ENCODE measurements at regions not wholly inside any gene's neighbourhood (a gene's known extent, or its start where the extent isn't known, plus 50 kb on each side); places are given as distances from the start of the nearest gene placed in this dataset.

DNA sequence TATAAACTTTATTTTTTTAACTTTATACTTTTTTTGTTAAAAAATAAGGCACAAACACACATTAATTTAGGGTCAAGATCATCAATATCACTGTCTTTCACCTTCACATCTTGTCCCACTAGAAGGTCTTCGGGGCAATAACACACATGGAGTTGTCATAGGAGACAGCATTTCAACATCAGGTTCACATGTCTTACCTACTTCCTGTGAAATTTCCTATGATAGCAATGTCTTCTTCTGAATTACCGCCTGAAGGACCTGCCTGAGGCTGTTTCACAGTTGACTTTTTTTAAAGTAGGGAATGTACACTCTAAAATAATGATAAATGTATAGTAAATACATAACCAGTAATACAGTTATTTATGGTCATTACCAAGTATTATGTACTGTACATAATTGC is 559.4 kb downstream of the PLPP3 start:
- no peak for DNase-seq

- DNase-seq = no peak
Measured at GRCh38 chr1:56019472-56019871, 559.9 kb downstream of the PLPP3 start.

DNA sequence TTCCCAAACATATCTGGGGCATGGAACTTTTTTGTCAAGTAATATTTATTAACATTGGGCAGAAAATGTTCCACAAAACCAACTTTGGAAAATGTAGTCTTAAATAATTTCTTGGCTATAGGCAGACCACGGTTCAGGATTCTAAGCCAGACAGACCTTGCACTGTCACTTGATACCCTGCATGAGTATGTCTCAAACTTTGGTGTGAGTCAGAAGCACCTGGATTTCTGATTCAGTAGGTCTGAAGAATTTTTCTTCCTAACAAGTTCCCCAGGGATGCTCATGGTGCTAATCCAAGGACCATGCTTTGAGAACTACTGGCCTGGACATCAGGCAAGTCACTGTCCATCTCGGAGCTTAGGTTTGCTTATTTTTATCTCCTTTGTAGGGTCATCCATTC is 562.0 kb downstream of the PLPP3 start:
- no peak for DNase-seq

- no peak for DNase-seq
Measured at GRCh38 chr1:56003846-56004245, 575.5 kb downstream of the PLPP3 start.

GRCh38 chr1:56002231-56002630 is 577.1 kb downstream of the PLPP3 start:
- no peak for DNase-seq

DNA sequence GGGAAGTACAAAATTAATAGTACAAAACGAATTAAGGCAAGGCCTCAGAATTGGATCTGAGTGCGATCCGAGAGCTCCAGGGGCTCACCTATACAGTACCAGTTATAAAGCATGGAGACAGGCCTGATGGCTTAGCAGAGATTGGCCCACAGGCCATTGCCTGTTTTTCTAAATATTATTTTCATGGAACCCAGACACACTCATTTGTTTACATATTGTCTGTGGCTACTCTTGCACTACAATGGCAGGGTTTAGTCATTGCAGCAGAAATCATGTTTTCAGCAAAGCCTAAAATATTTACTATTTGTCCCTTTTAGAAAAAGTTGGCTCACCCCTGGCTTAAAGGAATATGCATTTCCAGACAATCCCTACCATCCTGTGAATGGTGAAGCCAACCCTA is 578.9 kb downstream of the PLPP3 start:
- no peak for DNase-seq

- DNase-seq = no peak
Measured at GRCh38 chr1:55997536-55997935, 581.8 kb downstream of the PLPP3 start.

GRCh38 chr1:55993646-55994318 is 585.6 kb downstream of the PLPP3 start:
- DNase-seq = no peak

GRCh38 chr1:55990007-55990406 is 589.4 kb downstream of the PLPP3 start:
- DNase-seq = no peak

DNA sequence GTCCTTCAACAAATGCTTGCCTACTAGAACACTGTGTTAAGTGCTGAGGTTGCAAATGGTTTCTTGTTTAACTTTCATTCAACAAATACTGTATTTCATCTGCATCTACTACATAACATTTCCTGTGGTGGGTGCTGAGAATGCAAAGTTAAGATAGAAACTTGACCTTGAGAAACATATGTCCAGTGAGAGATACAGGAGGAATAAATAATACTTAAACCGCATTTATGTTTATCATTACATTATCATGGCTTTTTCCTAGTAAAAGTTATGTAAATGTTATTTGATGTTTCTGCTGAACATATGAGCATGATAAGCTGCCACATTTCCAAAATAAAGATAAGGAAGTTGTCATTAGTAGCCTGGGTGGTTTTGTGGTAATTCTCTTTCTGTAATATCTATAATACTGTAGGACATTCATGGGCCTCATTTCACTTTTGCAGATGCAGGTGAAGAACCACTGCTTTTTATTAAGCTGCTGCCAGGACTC is 590.4 kb downstream of the PLPP3 start:
- no peak for DNase-seq

- DNase-seq = peak; percentile 52
Measured at GRCh38 chr1:55987491-55988249, 591.7 kb downstream of the PLPP3 start.

- no peak for DNase-seq
Measured at GRCh38 chr1:55986003-55986402, 593.4 kb downstream of the PLPP3 start.

DNA sequence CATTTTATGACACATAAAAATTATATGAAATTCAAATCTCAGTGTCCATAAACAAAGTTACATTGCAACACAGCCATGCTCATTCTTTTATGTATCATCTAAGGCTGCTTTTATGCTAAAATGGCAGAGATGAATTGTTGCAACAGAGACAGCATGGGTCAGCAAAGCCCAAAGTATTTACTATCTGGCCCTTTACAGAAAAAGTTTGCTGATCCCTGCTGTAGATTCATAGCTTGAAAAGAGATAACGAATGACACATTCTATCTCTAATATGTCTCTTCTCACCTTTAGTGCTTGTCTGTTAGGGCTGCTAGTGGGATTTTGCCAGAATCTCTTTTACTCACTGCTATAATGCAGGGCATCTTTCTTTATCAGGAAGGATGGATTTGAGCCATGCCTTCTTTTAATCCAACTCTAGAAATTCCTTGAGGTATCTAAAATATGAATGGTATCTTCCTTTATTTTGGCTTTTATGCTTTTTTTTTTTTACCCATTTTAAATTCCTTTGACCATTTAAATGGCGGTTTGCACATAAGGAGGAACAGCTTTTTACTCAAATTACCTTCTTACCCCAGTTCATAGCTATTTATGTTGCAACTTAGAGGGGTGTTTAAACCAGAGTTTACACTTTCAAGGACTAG is 598.2 kb downstream of the PLPP3 start:
- DNase-seq = no peak

- DNase-seq = no peak
Measured at GRCh38 chr1:55980582-55980981, 598.8 kb downstream of the PLPP3 start.

DNA sequence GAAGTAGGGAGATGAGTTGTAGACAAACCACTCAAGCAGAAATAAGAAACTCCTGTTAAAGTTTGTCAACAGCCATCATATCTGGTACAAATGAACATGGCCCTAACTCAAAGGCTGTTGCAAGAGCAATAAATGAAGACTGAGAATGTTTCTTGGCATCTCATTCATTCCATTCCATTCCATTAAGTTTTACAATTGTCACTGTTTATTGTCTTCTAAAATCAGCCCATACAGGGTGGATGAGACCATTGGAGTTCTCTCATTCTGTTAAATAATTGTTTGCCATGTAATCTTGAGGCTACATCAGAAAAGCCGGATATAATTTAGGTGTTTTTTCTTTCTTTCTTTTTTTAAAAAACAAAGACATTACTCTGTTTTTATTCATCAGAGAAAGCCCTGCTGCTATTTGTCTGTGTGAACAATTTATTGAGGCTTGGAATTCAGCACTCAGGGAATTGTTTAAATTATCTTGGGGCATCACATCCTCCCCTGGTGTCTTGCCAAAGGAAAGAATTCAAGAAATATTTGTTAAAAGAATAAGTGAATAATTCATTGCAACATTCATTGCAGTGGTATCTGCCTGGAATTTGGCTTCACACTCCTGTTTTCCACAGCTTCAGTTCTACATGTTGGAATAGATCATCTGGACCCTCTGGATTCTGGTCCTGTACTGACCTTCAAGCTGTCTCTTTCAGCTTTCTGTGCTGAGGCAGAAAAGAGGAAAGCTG is 604.5 kb downstream of the PLPP3 start:
- no peak for DNase-seq

DNA sequence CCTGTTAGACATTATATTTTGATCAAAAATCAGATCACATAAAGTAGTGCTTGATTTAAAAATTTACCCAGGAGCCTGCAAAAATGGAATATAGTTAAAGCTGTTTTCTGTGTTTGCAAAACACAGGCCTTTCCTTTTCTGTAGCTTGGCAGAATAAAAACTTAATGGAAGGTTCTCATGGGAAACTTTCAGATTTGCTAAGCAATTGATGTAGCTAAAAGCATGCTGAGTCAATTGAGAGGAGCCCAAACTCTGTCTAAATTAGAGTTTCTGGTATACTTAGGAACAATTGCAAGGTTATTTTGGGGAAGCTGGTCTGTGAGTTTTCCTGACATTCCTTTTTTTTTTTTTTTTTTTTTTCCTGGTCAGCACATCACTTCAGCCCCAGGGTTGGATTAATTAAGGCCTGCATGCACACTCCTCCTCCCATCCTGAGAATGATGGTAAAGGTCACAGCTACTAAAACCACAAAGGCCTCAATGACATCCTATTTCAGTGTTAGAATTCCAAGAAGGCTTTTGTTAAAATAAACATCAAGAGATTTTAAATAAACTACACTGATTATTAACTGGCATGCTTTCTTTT is 608.7 kb downstream of the PLPP3 start:
- DNase-seq = no peak

DNA sequence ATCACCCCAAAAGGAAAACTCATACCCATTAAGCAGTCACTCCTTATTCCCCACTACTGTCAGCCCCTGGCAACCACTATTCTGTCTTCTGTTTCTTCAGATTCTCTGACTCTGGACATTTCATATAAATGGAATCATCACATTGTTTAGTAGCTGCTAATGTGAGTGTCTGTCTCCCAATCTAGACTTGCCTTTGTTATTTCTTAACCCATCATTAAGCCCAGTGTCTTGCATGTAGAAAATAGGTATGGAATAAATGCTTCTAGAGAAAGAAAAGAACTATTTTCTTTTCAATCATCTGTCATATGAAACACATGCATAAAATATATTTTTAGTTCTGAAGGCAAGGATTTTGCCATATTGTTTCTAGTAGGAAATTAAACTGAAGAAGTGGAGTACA is 610.0 kb downstream of the PLPP3 start:
- no peak for DNase-seq

DNA sequence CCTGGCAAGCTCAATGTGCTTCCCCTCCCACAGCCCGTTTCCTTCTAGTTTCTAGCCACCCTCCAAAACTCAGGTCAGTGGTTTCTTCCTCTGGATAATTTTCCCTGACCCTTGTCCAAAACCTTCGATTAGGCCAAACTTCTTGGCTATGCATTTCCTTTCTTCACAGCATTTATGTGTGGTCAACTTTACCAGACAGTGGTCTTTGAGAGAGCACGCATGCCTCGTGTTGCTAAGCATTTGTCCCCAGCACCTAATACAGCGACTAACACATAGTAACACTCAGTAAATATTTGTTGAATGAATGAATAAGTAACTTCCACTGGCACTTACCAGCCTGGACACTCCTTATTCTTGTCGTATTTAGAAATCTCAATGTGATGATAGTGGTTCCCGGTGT is 610.7 kb downstream of the PLPP3 start:
- no peak for DNase-seq

DNA sequence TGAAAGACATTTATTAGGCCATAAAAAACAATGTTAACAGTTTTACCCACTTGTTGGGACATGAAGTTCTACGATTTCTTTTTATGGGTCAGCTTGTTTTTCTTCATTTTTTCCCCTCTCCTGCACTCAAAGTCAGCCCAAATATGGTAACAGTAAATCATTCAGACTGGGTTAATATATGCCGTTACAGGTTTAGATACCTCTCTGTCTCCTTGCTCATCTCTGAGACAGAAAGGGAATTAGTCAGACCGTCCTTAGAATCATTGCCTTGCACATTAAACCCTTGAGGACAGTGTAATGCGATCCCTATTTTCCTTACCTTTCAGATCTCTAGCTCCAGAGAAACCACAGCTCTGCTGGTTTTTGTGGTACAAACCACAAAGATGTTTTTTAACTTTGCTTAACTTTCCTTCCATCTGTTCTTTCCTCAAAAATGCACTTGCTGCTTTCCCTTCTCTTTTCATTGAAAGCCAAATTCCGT is 613.3 kb downstream of the PLPP3 start:
- no peak for DNase-seq

- no peak for DNase-seq
Measured at GRCh38 chr1:55962472-55962871, 616.9 kb downstream of the PLPP3 start.

GRCh38 chr1:55959136-55959548 is 620.2 kb downstream of the PLPP3 start:
- DNase-seq = no peak

DNA sequence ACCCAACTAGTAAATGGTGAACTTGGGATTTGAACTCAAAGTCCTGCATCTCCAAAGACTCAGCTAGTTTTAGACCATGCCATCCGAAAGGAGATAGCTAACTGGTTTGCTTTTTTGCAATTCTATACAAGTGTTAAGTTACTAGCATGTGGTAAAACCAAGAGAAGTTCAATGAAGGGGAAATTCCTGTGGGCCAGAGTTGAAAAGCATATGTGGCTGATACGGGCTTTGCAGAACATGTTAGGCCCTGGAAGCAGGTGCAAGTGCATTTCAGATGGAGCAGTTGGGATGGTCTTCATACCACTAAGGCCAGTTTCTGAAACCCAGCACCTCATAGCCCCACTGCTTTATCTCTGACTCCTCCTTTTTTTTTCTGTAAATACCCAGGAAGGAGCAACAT is 620.9 kb downstream of the PLPP3 start:
- DNase-seq = no peak

GRCh38 chr1:55957276-55957675 is 622.1 kb downstream of the PLPP3 start:
- no peak for DNase-seq
